SKM-1 treated with dmso at 0.1 percent for 144 hours (cell line): ENCODE measurements at regions not wholly inside any gene's neighbourhood (a gene's known extent, or its start where the extent isn't known, plus 50 kb on each side); places are given as distances from the start of the nearest gene placed in this dataset.
"Not testable (repeated sequence)": the region's sequence is repeated elsewhere in the genome, so short reads cannot be mapped to it uniquely, and the experiment has no call there.

Experiments
- DNase-seq: peaks from one replicate; lab custom pipeline; 2025; ENCODE audit not compliant: unreplicated experiment; lab: John Stamatoyannopoulos, UW

GRCh38 chr9:85339338-85339737 lies 402.4 kb downstream of the AGTPBP1 start:
- no peak for DNase-seq

- DNase-seq = no peak
These were observed 407.5 kb downstream of the AGTPBP1 start for GRCh38 chr9:85334228-85334627.

- DNase-seq = no peak
These were observed 409.3 kb downstream of the AGTPBP1 start for GRCh38 chr9:85332487-85332886.

GRCh38 chr9:85331626-85332025 lies 410.1 kb downstream of the AGTPBP1 start:
- DNase-seq = no peak

- no peak for DNase-seq
These were observed 419.2 kb downstream of the AGTPBP1 start for GRCh38 chr9:85322592-85322991.

- DNase-seq = no peak
These were observed 420.2 kb downstream of the AGTPBP1 start for GRCh38 chr9:85321561-85321960.

- no peak for DNase-seq
These were observed 421.7 kb downstream of the AGTPBP1 start for GRCh38 chr9:85319936-85320656.

- DNase-seq = not testable (repeated sequence)
These were observed 426.2 kb downstream of the AGTPBP1 start for GRCh38 chr9:85315535-85315934.

GRCh38 chr9:85310573-85310972 lies 431.2 kb downstream of the AGTPBP1 start:
- no peak for DNase-seq

GRCh38 chr9:85303757-85304134 lies 438.0 kb downstream of the AGTPBP1 start:
- DNase-seq = no peak

- no peak for DNase-seq
These were observed 438.6 kb downstream of the AGTPBP1 start for GRCh38 chr9:85302938-85303756.

- DNase-seq = no peak
These were observed 443.3 kb downstream of the AGTPBP1 start for GRCh38 chr9:85298499-85298898.

- not testable (repeated sequence) for DNase-seq
These were observed 446.5 kb downstream of the AGTPBP1 start for GRCh38 chr9:85295244-85295643.

GRCh38 chr9:85292261-85292660 lies 449.5 kb downstream of the AGTPBP1 start:
- no peak for DNase-seq

GRCh38 chr9:85291266-85291665 lies 450.5 kb downstream of the AGTPBP1 start:
- no peak for DNase-seq

- DNase-seq = no peak
These were observed 451.7 kb downstream of the AGTPBP1 start for GRCh38 chr9:85290019-85290418.

GRCh38 chr9:85289142-85289541 lies 452.6 kb downstream of the AGTPBP1 start:
- no peak for DNase-seq

- no peak for DNase-seq
These were observed 458.3 kb downstream of the AGTPBP1 start for GRCh38 chr9:85283421-85283820.

- no peak for DNase-seq
These were observed 463.0 kb downstream of the AGTPBP1 start for GRCh38 chr9:85278769-85279168.

- no peak for DNase-seq
These were observed 465.0 kb downstream of the AGTPBP1 start for GRCh38 chr9:85276741-85277140.

- no peak for DNase-seq
These were observed 471.9 kb downstream of the AGTPBP1 start for GRCh38 chr9:85269811-85270210.

- no peak for DNase-seq
These were observed 473.6 kb downstream of the AGTPBP1 start for GRCh38 chr9:85268131-85268530.
